CD4-positive, alpha-beta T cell treated with Interferon alpha-2 for 1 hour (primary cell): ENCODE measurements at regions not wholly inside any gene's neighbourhood (a gene's known extent, or its start where the extent isn't known, plus 50 kb on each side); places are given as distances from the start of the nearest gene placed in this dataset.

Source experiments
- DNase-seq, 2 donors: peaks; one replicate each; pipeline ENCODE4 v3.0.0-alpha.2; 2020 to 2022

GRCh38 chr2:193793914-193794313, 1599.2 kb upstream of the TMEFF2 start:
- no peak for DNase-seq

GRCh38 chr2:193783681-193784080, 1588.9 kb upstream of the TMEFF2 start:
- DNase-seq: no peak

- DNase-seq: no peak
Observed at GRCh38 chr2:193778293-193778692, 1583.6 kb upstream of the TMEFF2 start.

GRCh38 chr2:193776988-193777387, 1582.3 kb upstream of the TMEFF2 start:
- DNase-seq: no peak

GRCh38 chr2:193774166-193774565, 1579.4 kb upstream of the TMEFF2 start:
- DNase-seq: no peak

- DNase-seq: no peak
Observed at GRCh38 chr2:193751299-193751698, 1556.6 kb upstream of the TMEFF2 start.

- DNase-seq: no peak
Observed at GRCh38 chr2:193749485-193749884, 1554.8 kb upstream of the TMEFF2 start.

- no peak for DNase-seq
Observed at GRCh38 chr2:193743089-193743488, 1548.4 kb upstream of the TMEFF2 start.

- DNase-seq: no peak
Observed at GRCh38 chr2:193738892-193739291, 1544.2 kb upstream of the TMEFF2 start.

- DNase-seq: no peak
Observed at GRCh38 chr2:193712912-193713311, 1518.2 kb upstream of the TMEFF2 start.

- no peak for DNase-seq
Observed at GRCh38 chr2:193703411-193703810, 1508.7 kb upstream of the TMEFF2 start.

GRCh38 chr2:193701484-193701883, 1506.8 kb upstream of the TMEFF2 start:
- no peak for DNase-seq

GRCh38 chr2:193695367-193695766, 1500.6 kb upstream of the TMEFF2 start:
- no peak for DNase-seq

- no peak for DNase-seq
Observed at GRCh38 chr2:193693758-193694157, 1499.0 kb upstream of the TMEFF2 start.

GRCh38 chr2:193690572-193690971, 1495.8 kb upstream of the TMEFF2 start:
- no peak for DNase-seq

GRCh38 chr2:193687195-193687594, 1492.5 kb upstream of the TMEFF2 start:
- DNase-seq: no peak

GRCh38 chr2:193679847-193680246, 1485.1 kb upstream of the TMEFF2 start:
- no peak for DNase-seq

- DNase-seq: no peak
Observed at GRCh38 chr2:193670478-193670877, 1475.7 kb upstream of the TMEFF2 start.

GRCh38 chr2:193668557-193669323, 1474.0 kb upstream of the TMEFF2 start:
- no peak for DNase-seq

GRCh38 chr2:193627927-193628272, 1433.2 kb upstream of the TMEFF2 start:
- no peak for DNase-seq

GRCh38 chr2:193627187-193627926, 1432.6 kb upstream of the TMEFF2 start:
- DNase-seq: no peak

- DNase-seq: no peak
Observed at GRCh38 chr2:193608451-193608850, 1413.7 kb upstream of the TMEFF2 start.

GRCh38 chr2:193590831-193591230, 1396.1 kb upstream of the TMEFF2 start:
- no peak for DNase-seq

- peak in 1 of 2 donors; percentile 3 for DNase-seq
Observed at GRCh38 chr2:193584522-193584938, 1389.8 kb upstream of the TMEFF2 start.
